ENCODE measurements at regions not wholly inside any gene's neighbourhood (a gene's known extent, or its start where the extent isn't known, plus 50 kb on each side); places are given as distances from the start of the nearest gene placed in this dataset.

DNA sequence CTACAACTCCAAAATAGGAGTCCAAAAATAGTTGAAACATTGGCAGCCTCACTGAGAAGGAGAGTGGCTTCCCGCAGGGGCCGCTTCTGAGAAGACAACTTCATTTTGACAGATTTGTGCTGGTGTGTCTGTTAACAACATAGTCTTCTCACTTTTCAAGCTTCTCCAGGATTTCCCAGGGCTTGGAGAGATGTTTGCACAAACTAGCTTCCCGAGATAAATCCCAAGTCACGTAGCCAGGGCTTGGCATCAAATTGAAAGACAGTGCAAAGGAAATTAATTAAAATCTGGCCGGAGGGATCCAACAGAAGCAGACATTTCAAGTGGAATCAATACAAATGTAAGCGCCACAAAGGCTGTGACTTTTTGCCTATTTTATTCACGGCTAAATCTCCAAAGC lies 630.2 kb downstream of the DHX35 start:
- POLR2A ChIA-PET: no interaction called here
- no peak overlapping the region for H3K4me3 ChIP-seq (ENCODE audit: low read depth, low read length)
- H3K36me3 ChIP-seq (ENCODE audit: control insufficient read depth in 2 of 2, insufficient read depth in 1 of 2, low read length in 2 of 2): no peaks in the 10 kb centered on the region
- H3K9me3 ChIP-seq (ENCODE audit: control insufficient read depth, insufficient read depth, low read depth, low read length): no peaks in the 10 kb centered on the region
- H3K4me1 ChIP-seq (ENCODE audit: control insufficient read depth, insufficient read depth, low read length): no peaks in the 10 kb centered on the region
- TF ChIP-seq ZNF248 (tag by site-specific recombination; IDR thresholded peaks at IDR 0.05): no peak
- TF ChIP-seq, protein P1, sequence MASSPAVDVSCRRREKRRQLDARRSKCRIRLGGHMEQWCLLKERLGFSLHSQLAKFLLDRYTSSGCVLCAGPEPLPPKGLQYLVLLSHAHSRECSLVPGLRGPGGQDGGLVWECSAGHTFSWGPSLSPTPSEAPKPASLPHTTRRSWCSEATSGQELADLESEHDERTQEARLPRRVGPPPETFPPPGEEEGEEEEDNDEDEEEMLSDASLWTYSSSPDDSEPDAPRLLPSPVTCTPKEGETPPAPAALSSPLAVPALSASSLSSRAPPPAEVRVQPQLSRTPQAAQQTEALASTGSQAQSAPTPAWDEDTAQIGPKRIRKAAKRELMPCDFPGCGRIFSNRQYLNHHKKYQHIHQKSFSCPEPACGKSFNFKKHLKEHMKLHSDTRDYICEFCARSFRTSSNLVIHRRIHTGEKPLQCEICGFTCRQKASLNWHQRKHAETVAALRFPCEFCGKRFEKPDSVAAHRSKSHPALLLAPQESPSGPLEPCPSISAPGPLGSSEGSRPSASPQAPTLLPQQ (tag by site-specific recombination; IDR thresholded peaks at IDR 0.05): no peak
- TF ChIP-seq ZNF416 (tag by site-specific recombination; IDR thresholded peaks at IDR 0.05): no peak
- no peak for TF ChIP-seq PRDM1 (tag by site-specific recombination; IDR thresholded peaks at IDR 0.05)
- TF ChIP-seq ZBTB8A (tag by site-specific recombination; IDR thresholded peaks at IDR 0.05): no peak
- no peak for TF ChIP-seq ZNF621 (tag by site-specific recombination; IDR thresholded peaks at IDR 0.05)
- TF ChIP-seq, protein P2, sequence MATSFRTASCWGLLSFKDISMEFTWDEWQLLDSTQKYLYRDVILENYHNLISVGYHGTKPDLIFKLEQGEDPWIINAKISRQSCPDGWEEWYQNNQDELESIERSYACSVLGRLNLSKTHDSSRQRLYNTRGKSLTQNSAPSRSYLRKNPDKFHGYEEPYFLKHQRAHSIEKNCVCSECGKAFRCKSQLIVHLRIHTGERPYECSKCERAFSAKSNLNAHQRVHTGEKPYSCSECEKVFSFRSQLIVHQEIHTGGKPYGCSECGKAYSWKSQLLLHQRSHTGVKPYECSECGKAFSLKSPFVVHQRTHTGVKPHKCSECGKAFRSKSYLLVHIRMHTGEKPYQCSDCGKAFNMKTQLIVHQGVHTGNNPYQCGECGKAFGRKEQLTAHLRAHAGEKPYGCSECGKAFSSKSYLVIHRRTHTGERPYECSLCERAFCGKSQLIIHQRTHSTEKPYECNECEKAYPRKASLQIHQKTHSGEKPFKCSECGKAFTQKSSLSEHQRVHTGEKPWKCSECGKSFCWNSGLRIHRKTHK (tag by site-specific recombination; IDR thresholded peaks at IDR 0.05): no peak
- TF ChIP-seq ZNF132 (tag by site-specific recombination; IDR thresholded peaks at IDR 0.05; ENCODE audit: borderline replicate concordance): no peak
- no peak for TF ChIP-seq ZNF274 (IDR thresholded peaks at IDR 0.05; ENCODE audit: low read length)
- TF ChIP-seq ZNF274 (tag by site-specific recombination; IDR thresholded peaks at IDR 0.05; ENCODE audit: borderline replicate concordance): no peak
- TF ChIP-seq, protein P3, sequence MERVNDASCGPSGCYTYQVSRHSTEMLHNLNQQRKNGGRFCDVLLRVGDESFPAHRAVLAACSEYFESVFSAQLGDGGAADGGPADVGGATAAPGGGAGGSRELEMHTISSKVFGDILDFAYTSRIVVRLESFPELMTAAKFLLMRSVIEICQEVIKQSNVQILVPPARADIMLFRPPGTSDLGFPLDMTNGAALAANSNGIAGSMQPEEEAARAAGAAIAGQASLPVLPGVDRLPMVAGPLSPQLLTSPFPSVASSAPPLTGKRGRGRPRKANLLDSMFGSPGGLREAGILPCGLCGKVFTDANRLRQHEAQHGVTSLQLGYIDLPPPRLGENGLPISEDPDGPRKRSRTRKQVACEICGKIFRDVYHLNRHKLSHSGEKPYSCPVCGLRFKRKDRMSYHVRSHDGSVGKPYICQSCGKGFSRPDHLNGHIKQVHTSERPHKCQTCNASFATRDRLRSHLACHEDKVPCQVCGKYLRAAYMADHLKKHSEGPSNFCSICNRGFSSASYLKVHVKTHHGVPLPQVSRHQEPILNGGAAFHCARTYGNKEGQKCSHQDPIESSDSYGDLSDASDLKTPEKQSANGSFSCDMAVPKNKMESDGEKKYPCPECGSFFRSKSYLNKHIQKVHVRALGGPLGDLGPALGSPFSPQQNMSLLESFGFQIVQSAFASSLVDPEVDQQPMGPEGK (tag by site-specific recombination; IDR thresholded peaks at IDR 0.05): no peak
- TF ChIP-seq, protein P4, sequence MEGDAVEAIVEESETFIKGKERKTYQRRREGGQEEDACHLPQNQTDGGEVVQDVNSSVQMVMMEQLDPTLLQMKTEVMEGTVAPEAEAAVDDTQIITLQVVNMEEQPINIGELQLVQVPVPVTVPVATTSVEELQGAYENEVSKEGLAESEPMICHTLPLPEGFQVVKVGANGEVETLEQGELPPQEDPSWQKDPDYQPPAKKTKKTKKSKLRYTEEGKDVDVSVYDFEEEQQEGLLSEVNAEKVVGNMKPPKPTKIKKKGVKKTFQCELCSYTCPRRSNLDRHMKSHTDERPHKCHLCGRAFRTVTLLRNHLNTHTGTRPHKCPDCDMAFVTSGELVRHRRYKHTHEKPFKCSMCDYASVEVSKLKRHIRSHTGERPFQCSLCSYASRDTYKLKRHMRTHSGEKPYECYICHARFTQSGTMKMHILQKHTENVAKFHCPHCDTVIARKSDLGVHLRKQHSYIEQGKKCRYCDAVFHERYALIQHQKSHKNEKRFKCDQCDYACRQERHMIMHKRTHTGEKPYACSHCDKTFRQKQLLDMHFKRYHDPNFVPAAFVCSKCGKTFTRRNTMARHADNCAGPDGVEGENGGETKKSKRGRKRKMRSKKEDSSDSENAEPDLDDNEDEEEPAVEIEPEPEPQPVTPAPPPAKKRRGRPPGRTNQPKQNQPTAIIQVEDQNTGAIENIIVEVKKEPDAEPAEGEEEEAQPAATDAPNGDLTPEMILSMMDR (tag by site-specific recombination; IDR thresholded peaks at IDR 0.05): no peak
- no peak for TF ChIP-seq WT1 (tag by site-specific recombination; IDR thresholded peaks at IDR 0.05)
- TF ChIP-seq GFI1B (tag by site-specific recombination; IDR thresholded peaks at IDR 0.05): no peak
- TF ChIP-seq ZNF221 (tag by site-specific recombination; IDR thresholded peaks at IDR 0.05; ENCODE audit: borderline replicate concordance): no peak
- TF ChIP-seq RBAK (tag by site-specific recombination; IDR thresholded peaks at IDR 0.05): no peak
- TF ChIP-seq, protein P5, sequence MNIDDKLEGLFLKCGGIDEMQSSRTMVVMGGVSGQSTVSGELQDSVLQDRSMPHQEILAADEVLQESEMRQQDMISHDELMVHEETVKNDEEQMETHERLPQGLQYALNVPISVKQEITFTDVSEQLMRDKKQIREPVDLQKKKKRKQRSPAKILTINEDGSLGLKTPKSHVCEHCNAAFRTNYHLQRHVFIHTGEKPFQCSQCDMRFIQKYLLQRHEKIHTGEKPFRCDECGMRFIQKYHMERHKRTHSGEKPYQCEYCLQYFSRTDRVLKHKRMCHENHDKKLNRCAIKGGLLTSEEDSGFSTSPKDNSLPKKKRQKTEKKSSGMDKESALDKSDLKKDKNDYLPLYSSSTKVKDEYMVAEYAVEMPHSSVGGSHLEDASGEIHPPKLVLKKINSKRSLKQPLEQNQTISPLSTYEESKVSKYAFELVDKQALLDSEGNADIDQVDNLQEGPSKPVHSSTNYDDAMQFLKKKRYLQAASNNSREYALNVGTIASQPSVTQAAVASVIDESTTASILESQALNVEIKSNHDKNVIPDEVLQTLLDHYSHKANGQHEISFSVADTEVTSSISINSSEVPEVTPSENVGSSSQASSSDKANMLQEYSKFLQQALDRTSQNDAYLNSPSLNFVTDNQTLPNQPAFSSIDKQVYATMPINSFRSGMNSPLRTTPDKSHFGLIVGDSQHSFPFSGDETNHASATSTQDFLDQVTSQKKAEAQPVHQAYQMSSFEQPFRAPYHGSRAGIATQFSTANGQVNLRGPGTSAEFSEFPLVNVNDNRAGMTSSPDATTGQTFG (tag by site-specific recombination; IDR thresholded peaks at IDR 0.05; ENCODE audit: borderline replicate concordance): no peak
- no peak for TF ChIP-seq ZBTB17 (tag by site-specific recombination; IDR thresholded peaks at IDR 0.05)
- no peak for TF ChIP-seq ZNF530 (tag by site-specific recombination; IDR thresholded peaks at IDR 0.05; ENCODE audit: low read depth)
- H3K27ac ChIP-seq (ENCODE audit: extremely low read depth, low read depth, low read length): no peak overlapping the region
- CTCF ChIA-PET: no interaction called here

Data from HEK293 (cell line).